G401 (cell line): ENCODE measurements at regions not wholly inside any gene's neighbourhood (a gene's known extent, or its start where the extent isn't known, plus 50 kb on each side); places are given as distances from the start of the nearest gene placed in this dataset.
A peak's percentile ranks its signal among the peaks of the same experiment; 100 is the strongest.

ENCODE experiments used
- DNase-seq: peaks from one replicate; pipeline ENCODE4 v3.0.0-alpha.2; 2015; ENCODE audit warnings: low spot score
- in situ Hi-C: cut with HindIII; loops from 2 replicates; pipeline ENCODE4 v1.10.0; 2016; ENCODE audit warnings: low sequenced_read_pairs, mixed read lengths

DNA sequence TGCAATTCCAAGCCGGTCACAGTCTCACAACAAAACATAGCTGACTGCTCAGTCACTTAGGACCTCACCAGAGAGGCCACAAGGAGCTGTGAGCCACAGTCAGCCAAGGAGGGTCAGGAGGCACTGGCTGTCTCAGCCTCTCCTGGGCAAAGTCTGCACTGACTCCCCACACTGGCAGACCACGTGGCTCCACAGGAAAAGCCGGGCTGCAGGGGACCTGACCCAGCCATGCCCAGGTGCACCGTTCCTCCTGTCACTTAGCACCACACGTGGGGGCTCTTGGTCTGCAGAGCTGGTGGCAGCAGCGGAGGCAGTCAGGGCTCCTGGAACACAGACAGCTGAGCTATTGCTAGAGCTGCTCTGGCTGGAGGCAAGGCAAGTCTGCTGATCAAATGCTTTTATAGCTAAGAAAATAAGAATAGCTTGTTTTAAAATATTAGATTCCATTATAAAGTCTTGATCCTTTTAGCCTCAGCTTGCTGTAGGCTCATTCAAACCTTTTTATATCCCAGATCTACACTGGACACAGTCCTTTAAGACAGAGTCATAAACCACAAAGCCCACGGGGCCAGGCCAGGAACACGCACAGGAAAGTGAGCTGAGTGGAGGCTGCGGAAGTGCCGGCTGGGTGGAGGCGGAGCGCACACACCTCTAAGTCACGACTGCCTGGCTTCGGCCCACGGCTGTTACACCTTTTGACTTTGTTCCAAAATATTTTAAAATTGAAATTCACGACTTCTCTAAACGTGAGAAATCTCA is 744.1 kb downstream of the UQCRFS1 start:
- no peak for DNase-seq
- in situ Hi-C loops = no loop called here

DNA sequence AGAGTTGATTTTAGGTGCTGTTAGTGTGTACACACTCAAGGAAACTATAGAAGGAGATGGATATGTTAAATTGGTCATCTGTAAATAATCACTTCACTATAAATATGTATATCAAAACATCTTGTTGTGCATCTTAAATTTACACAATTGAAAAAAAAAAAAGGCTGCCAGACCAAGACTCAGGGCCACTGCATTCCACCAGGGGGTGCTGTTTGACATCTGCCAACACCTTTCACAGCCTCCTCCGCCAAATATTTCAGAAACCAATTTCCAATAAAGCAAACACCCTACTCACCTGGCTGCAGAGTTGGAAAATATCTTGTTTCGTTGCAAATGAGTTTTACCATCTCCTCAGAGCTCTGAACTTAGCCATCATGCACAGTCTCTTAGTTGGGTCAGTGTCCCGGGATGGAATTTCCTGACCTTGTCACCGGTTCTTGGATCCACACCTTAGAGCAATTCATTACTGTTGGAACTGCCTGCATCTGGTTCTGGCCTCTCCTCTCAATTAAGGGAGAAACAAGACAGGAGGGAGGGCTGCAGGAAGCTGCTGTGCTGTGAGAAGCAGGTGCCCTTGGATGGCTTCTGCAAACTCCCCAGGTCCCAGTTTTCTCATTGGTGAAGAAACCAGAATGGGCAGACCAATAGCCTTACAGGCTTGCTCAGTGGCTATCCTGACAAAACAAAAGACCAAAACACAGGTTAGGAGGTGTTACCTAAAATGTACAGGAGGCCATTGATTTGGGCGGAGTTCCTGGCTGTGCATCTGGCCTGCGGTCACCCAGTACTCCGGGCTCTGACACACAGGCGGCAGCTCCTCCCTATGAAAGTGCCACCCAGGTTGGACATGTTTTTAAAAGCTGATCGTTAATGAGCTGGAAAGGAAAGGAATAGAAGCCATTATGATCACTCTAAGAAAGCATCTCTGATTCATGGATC is 746.6 kb downstream of the UQCRFS1 start:
- in situ Hi-C loops = no loop called here
- peak; percentile 50 for DNase-seq

- in situ Hi-C loops = no loop called here
- DNase-seq = no peak
Observed at GRCh38 chr19:28465371-28466086, 747.4 kb downstream of the UQCRFS1 start.

DNA sequence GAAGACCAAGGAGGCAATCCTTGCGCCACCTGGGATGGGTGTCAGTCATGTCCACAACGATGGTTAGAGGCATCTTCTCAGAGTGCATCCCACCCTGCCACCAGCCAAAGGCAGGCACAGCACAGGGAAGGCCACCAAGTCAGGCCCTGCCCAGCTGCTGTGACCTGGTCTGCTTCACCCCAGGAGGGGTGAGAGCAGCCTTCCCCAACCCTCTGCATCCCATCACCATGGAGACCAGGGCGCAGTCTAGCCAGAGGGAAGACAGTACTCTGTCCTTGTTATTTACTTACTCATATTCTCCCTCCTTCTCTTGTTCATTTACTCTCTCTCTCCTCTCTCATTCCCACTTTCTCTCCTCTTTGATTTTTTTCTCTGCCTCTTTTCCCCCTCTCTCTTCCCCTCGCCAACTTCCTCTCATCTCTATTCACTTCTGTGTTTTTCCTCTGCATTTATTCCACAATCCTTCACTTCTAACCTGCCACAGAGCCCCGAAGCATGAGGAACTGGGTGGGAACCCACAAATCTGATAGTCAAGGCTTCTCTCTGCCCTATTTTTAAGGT is 749.4 kb downstream of the UQCRFS1 start:
- in situ Hi-C loops = no loop called here
- DNase-seq = no peak

GRCh38 chr19:28457620-28458019 is 755.3 kb downstream of the UQCRFS1 start:
- DNase-seq = no peak
- in situ Hi-C loops = no loop called here

- in situ Hi-C loops = no loop called here
- no peak for DNase-seq
Observed at GRCh38 chr19:28456708-28457320, 756.1 kb downstream of the UQCRFS1 start.

DNA sequence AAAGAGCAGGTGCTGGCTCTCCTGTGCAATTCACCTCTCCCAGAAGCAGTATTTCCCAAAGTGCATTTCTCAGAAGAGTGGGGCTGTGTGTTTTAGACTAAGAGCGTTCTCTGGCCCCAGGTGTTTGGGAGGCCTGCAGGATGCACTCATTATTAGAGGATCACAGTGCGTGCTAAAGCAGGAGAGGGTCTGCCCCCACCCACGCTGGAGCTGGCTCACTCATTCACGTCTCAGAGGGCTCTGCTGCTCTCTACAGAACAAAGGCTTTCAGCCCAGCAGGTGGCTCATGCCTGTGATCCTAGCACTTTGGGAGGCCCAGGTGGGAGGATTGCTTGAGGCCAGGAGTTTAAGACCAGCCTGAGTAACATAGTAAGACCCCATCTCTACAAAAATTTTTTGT is 756.7 kb downstream of the UQCRFS1 start:
- in situ Hi-C loops = no loop called here
- DNase-seq = no peak

DNA sequence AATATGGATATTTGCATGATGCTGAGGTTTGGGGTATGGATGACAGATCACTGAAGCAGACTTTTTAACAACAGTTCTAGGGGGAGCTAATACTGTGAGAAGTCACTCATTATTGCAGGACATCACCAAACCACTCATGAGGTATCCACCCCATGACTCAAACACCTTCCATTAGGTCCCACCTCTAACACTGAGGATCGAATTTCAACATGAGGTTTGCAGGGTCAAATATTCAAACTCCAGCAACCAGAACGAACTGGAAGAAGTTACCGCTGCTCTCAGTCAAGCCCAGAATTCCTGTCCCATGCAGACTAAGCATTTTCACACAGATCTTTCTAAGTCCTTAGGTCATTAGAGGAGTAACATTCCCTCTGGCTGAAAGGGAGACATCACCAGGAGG is 758.9 kb downstream of the UQCRFS1 start:
- in situ Hi-C loops = no loop called here
- DNase-seq = no peak

DNA sequence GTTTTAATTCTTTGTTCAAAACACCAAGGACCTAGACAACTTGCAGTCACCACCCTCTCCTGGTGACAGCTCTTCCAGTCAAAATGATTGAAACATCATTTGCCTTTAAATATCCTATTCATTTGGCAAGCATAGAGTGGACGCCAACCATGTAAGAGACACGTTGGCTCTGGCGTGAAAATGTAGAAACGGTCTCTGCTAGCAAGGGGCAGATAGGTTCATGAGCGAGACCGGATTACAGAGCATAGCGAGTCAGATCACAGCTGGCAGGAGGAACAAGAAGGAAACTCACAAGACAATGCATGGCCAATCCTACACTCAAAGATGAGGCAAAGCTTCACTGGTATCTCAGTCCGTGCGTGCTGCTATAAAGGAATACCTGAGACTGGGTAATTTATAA is 759.5 kb downstream of the UQCRFS1 start:
- in situ Hi-C loops = no loop called here
- DNase-seq = no peak

- no peak for DNase-seq
- in situ Hi-C loops = no loop called here
Observed at GRCh38 chr19:28449803-28450202, 763.1 kb downstream of the UQCRFS1 start.

- DNase-seq = no peak
- in situ Hi-C loops = no loop called here
Observed at GRCh38 chr19:28446511-28446910, 766.4 kb downstream of the UQCRFS1 start.

GRCh38 chr19:28445826-28446225 is 767.1 kb downstream of the UQCRFS1 start:
- in situ Hi-C loops = no loop called here
- DNase-seq = no peak

DNA sequence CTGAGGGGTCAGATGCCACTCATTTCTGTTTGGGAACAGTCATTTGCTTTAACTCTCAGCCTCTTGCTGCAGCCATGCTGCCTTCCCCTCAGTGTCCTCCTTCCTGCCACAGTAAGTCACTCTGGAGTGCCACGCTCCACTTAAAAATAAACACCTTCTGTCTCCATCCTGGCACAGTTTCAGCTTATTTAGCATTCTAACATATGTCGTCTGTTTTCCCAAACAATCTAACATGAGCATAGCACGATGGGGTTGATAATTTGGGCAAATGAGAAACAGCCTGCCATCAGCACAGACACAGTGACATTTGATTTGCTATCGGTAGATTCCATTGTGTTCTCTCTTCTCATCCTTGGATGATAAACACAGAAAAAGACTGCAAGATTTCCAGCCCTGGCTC is 768.6 kb downstream of the UQCRFS1 start:
- in situ Hi-C loops = no loop called here
- DNase-seq = peak; percentile 67

GRCh38 chr19:28443361-28443760 is 769.6 kb downstream of the UQCRFS1 start:
- no peak for DNase-seq
- in situ Hi-C loops = no loop called here

GRCh38 chr19:28437390-28438346 is 775.3 kb downstream of the UQCRFS1 start:
- no peak for DNase-seq
- in situ Hi-C loops = no loop called here

DNA sequence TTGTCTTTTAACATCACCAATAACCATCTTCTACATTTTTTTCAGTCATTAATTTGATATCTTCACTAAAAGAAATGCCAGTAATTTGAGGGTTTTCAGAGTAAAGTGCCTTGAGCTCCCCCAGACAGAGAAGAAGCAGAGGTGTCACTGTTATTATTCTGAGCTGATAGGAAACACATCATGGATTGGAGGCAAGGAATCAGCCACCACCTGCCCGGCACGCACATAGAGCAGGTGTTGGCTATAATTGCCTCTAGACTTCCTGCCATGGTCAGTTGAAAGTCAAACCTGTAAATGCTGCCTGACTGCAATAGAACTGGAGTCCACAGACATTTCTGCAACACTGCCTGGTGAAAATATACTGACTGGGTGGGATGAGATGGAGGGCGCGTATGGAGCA is 776.6 kb downstream of the UQCRFS1 start:
- in situ Hi-C loops = no loop called here
- peak; percentile 21 for DNase-seq

DNA sequence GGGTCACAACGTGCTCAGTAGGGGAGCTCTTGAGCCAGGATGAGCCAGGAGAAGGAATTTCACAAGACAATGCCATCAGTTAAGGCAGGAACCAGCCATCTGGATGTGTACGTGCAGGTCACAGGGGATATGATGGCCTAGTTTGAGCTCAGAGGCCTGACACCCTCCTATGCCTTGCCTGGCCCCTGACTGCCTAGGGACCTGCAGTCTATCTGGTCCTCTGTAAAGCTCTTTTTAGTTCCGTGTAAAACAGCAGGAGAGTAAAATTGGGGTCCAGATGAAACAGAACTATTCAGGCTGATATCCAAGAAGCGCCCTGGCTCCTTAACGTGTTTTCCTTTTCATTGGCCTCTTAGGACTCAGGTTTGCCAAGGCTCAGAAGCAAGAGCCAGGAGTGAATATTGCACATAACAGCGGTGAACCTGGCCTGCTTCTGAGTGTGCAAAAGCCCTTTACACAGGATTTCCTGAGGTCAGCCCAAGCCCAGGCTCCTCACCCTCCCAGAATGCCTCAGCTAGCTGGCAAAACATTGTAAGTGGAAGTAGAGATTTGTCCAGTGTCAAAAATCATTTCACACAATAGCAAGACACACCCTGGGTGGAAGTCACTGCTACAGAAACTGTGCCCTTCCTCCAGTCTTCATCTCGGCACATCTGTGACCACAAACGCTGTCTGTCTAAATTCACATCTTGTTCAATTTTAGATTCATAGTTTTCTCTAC is 777.2 kb downstream of the UQCRFS1 start:
- in situ Hi-C loops = no loop called here

More for the DNA sequence above, 777.2 kb downstream of the UQCRFS1 start:
- no peak for DNase-seq
